ENCODE measurements at regions not wholly inside any gene's neighbourhood (a gene's known extent, or its start where the extent isn't known, plus 50 kb on each side); places are given as distances from the start of the nearest gene placed in this dataset.
"Not testable (repeated sequence)": the region's sequence is repeated elsewhere in the genome, so short reads cannot be mapped to it uniquely, and the experiment has no call there.

GRCh38 chr11:71136095-71136845 lies 116.1 kb downstream of the SHANK2 start:
- Histone ChIP-seq H3K27ac (ENCODE audit: low read length) (no peak overlapping the region), H3K36me3 (ENCODE audit: insufficient read depth, low read length) (no peaks in the 10 kb centered on the region), H3K4me3 (ENCODE audit: low read length) (no peak overlapping the region)

GRCh38 chr11:71135112-71135511 lies 117.3 kb downstream of the SHANK2 start:
- H4K20me1 ChIP-seq (ENCODE audit: insufficient read depth, low read depth, low read length) = no peaks in the 10 kb centered on the region

More at GRCh38 chr11:71136095-71136845, 116.1 kb downstream of the SHANK2 start:
- no peak overlapping the region for H2AFZ ChIP-seq (ENCODE audit: low read length)
- no peaks in the 10 kb centered on the region for H3K4me1 ChIP-seq (ENCODE audit: low read length)
- no peaks in the 10 kb centered on the region for H4K20me1 ChIP-seq (ENCODE audit: insufficient read depth, low read depth, low read length)
- no peak overlapping the region for H3K4me2 ChIP-seq (ENCODE audit: low read depth, low read length, poor library complexity, severe bottlenecking)
- no peak for DNase-seq
- no peaks in the 10 kb centered on the region for H3K79me2 ChIP-seq (ENCODE audit: low read length)
- no peaks in the 10 kb centered on the region for H3K9me3 ChIP-seq (ENCODE audit: low read length)
- no peaks in the 10 kb centered on the region for H3K9me2 ChIP-seq (replicated peaks; ENCODE audit: insufficient read depth, low read length)
- H3K9ac ChIP-seq (ENCODE audit: low read length) = no peak overlapping the region
- H3K27me3 ChIP-seq (ENCODE audit: low read length) = no peaks in the 10 kb centered on the region

GRCh38 chr11:71133946-71134345 lies 118.4 kb downstream of the SHANK2 start:
- Histone ChIP-seq H3K27me3 (ENCODE audit: low read length) (no peaks in the 10 kb centered on the region), H3K9ac (ENCODE audit: low read length) (no peak overlapping the region), H3K4me1 (ENCODE audit: low read length) (no peaks in the 10 kb centered on the region), H3K4me2 (ENCODE audit: low read depth, low read length, poor library complexity, severe bottlenecking) (no peak overlapping the region), H2AFZ (ENCODE audit: low read length) (no peak overlapping the region), H3K4me3 (ENCODE audit: low read length) (no peak overlapping the region), H3K79me2 (ENCODE audit: low read length) (no peaks in the 10 kb centered on the region), H3K27ac (ENCODE audit: low read length) (no peak overlapping the region), H3K36me3 (ENCODE audit: insufficient read depth, low read length) (no peaks in the 10 kb centered on the region), H4K20me1 (ENCODE audit: insufficient read depth, low read depth, low read length) (no peaks in the 10 kb centered on the region), H3K9me3 (ENCODE audit: low read length) (no peaks in the 10 kb centered on the region), H3K9me2 (replicated peaks; ENCODE audit: insufficient read depth, low read length) (no peaks in the 10 kb centered on the region)
- no peak for DNase-seq

More at GRCh38 chr11:71135112-71135511, 117.3 kb downstream of the SHANK2 start:
- Histone ChIP-seq H3K9ac (ENCODE audit: low read length) (no peak overlapping the region), H3K4me3 (ENCODE audit: low read length) (no peak overlapping the region), H3K79me2 (ENCODE audit: low read length) (no peaks in the 10 kb centered on the region), H3K4me1 (ENCODE audit: low read length) (no peaks in the 10 kb centered on the region), H3K36me3 (ENCODE audit: insufficient read depth, low read length) (no peaks in the 10 kb centered on the region), H3K27me3 (ENCODE audit: low read length) (no peaks in the 10 kb centered on the region), H3K9me3 (ENCODE audit: low read length) (no peaks in the 10 kb centered on the region), H3K4me2 (ENCODE audit: low read depth, low read length, poor library complexity, severe bottlenecking) (no peak overlapping the region), H3K27ac (ENCODE audit: low read length) (no peak overlapping the region), H3K9me2 (replicated peaks; ENCODE audit: insufficient read depth, low read length) (no peaks in the 10 kb centered on the region), H2AFZ (ENCODE audit: low read length) (no peak overlapping the region)
- DNase-seq = no peak

GRCh38 chr11:71131861-71132260 lies 120.5 kb downstream of the SHANK2 start:
- H3K4me3 ChIP-seq (ENCODE audit: low read length) = no peak overlapping the region
- no peak overlapping the region for H3K27ac ChIP-seq (ENCODE audit: low read length)
- no peaks in the 10 kb centered on the region for H3K9me2 ChIP-seq (replicated peaks; ENCODE audit: insufficient read depth, low read length)
- H3K79me2 ChIP-seq (ENCODE audit: low read length) = no peaks in the 10 kb centered on the region
- no peaks in the 10 kb centered on the region for H3K9me3 ChIP-seq (ENCODE audit: low read length)
- no peak overlapping the region for H2AFZ ChIP-seq (ENCODE audit: low read length)
- no peaks in the 10 kb centered on the region for H3K27me3 ChIP-seq (ENCODE audit: low read length)
- DNase-seq = no peak
- no peak overlapping the region for H3K4me2 ChIP-seq (ENCODE audit: low read depth, low read length, poor library complexity, severe bottlenecking)
- H3K36me3 ChIP-seq (ENCODE audit: insufficient read depth, low read length) = no peaks in the 10 kb centered on the region
- no peaks in the 10 kb centered on the region for H4K20me1 ChIP-seq (ENCODE audit: insufficient read depth, low read depth, low read length)
- no peak overlapping the region for H3K9ac ChIP-seq (ENCODE audit: low read length)
- H3K4me1 ChIP-seq (ENCODE audit: low read length) = no peaks in the 10 kb centered on the region

- H4K20me1 ChIP-seq (ENCODE audit: insufficient read depth, low read depth, low read length) = no peaks in the 10 kb centered on the region
- no peak overlapping the region for H3K4me2 ChIP-seq (ENCODE audit: low read depth, low read length, poor library complexity, severe bottlenecking)
- H3K79me2 ChIP-seq (ENCODE audit: low read length) = no peaks in the 10 kb centered on the region
- DNase-seq = no peak
- H3K36me3 ChIP-seq (ENCODE audit: insufficient read depth, low read length) = no peaks in the 10 kb centered on the region
- no peaks in the 10 kb centered on the region for H3K4me1 ChIP-seq (ENCODE audit: low read length)
- no peak overlapping the region for H3K4me3 ChIP-seq (ENCODE audit: low read length)
- no peak overlapping the region for H2AFZ ChIP-seq (ENCODE audit: low read length)
- no peaks in the 10 kb centered on the region for H3K9me2 ChIP-seq (replicated peaks; ENCODE audit: insufficient read depth, low read length)
- H3K27me3 ChIP-seq (ENCODE audit: low read length) = no peaks in the 10 kb centered on the region
- no peak overlapping the region for H3K9ac ChIP-seq (ENCODE audit: low read length)
- H3K9me3 ChIP-seq (ENCODE audit: low read length) = no peaks in the 10 kb centered on the region
- no peak overlapping the region for H3K27ac ChIP-seq (ENCODE audit: low read length)
Observed at GRCh38 chr11:71130106-71130505, 122.3 kb downstream of the SHANK2 start.

GRCh38 chr11:71129624-71130023 lies 122.8 kb downstream of the SHANK2 start:
- Histone ChIP-seq H2AFZ (ENCODE audit: low read length) (no peak overlapping the region), H3K9me3 (ENCODE audit: low read length) (no peaks in the 10 kb centered on the region), H3K79me2 (ENCODE audit: low read length) (no peaks in the 10 kb centered on the region), H3K36me3 (ENCODE audit: insufficient read depth, low read length) (no peaks in the 10 kb centered on the region), H3K4me2 (ENCODE audit: low read depth, low read length, poor library complexity, severe bottlenecking) (no peak overlapping the region), H4K20me1 (ENCODE audit: insufficient read depth, low read depth, low read length) (no peaks in the 10 kb centered on the region), H3K9ac (ENCODE audit: low read length) (no peak overlapping the region), H3K4me1 (ENCODE audit: low read length) (no peaks in the 10 kb centered on the region), H3K4me3 (ENCODE audit: low read length) (no peak overlapping the region), H3K27ac (ENCODE audit: low read length) (no peak overlapping the region), H3K9me2 (replicated peaks; ENCODE audit: insufficient read depth, low read length) (no peaks in the 10 kb centered on the region), H3K27me3 (ENCODE audit: low read length) (no peaks in the 10 kb centered on the region)
- DNase-seq = no peak

- Histone ChIP-seq H2AFZ (ENCODE audit: low read length) (no peak overlapping the region), H3K4me2 (ENCODE audit: low read depth, low read length, poor library complexity, severe bottlenecking) (no peak overlapping the region), H4K20me1 (ENCODE audit: insufficient read depth, low read depth, low read length) (no peaks in the 10 kb centered on the region), H3K36me3 (ENCODE audit: insufficient read depth, low read length) (no peaks in the 10 kb centered on the region), H3K9me3 (ENCODE audit: low read length) (no peaks in the 10 kb centered on the region), H3K79me2 (ENCODE audit: low read length) (no peaks in the 10 kb centered on the region), H3K4me3 (ENCODE audit: low read length) (no peak overlapping the region), H3K4me1 (ENCODE audit: low read length) (no peaks in the 10 kb centered on the region), H3K27ac (ENCODE audit: low read length) (no peak overlapping the region), H3K9me2 (replicated peaks; ENCODE audit: insufficient read depth, low read length) (no peaks in the 10 kb centered on the region), H3K9ac (ENCODE audit: low read length) (no peak overlapping the region), H3K27me3 (ENCODE audit: low read length) (no peaks in the 10 kb centered on the region)
- DNase-seq = no peak
Observed at GRCh38 chr11:71127806-71128205, 124.6 kb downstream of the SHANK2 start.

GRCh38 chr11:71126401-71126800 lies 126.0 kb downstream of the SHANK2 start:
- not testable (repeated sequence) for H3K27me3 ChIP-seq (ENCODE audit: low read length); DNase-seq; H3K9me2 ChIP-seq (replicated peaks; ENCODE audit: insufficient read depth, low read length); H4K20me1 ChIP-seq (ENCODE audit: insufficient read depth, low read depth, low read length); H3K9ac ChIP-seq (ENCODE audit: low read length); H3K27ac ChIP-seq (ENCODE audit: low read length); H3K4me3 ChIP-seq (ENCODE audit: low read length); H3K79me2 ChIP-seq (ENCODE audit: low read length); H3K4me1 ChIP-seq (ENCODE audit: low read length); H2AFZ ChIP-seq (ENCODE audit: low read length); H3K9me3 ChIP-seq (ENCODE audit: low read length); H3K4me2 ChIP-seq (ENCODE audit: low read depth, low read length, poor library complexity, severe bottlenecking); H3K36me3 ChIP-seq (ENCODE audit: insufficient read depth, low read length)
